ENCODE measurements at regions not wholly inside any gene's neighbourhood (a gene's known extent, or its start where the extent isn't known, plus 50 kb on each side); places are given as distances from the start of the nearest gene placed in this dataset.

DNA sequence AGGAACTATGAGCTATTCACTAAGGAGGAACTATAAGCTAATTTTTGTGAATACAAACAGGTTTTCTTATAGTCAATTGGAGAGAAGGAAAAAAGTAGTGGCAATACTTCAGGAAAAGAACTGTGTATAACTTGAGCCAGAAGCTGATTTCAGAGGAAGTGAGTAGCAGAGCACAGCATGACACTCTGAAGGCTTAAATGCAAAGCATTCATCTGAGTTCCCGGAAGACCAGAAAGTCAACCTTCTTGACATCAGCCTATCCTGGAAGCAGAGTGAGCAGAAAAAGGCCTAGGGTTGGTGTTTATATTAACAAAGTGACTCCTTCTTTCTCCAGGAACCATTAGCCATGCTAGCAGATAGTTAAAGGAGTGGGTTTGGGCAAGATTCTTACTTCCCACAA is 545.2 kb downstream of the MRPL39 start:
- H3K79me2 ChIP-seq (ENCODE audit: control insufficient read depth in 1 of 2, insufficient read depth in 2 of 2, low read length in 2 of 2) = no peaks in the 10 kb centered on the region
- H2BK12ac ChIP-seq (ENCODE audit: low read depth, low read length) = no peak overlapping the region
- no peak overlapping the region for H3K56ac ChIP-seq (replicated peaks; ENCODE audit: insufficient read length, low read depth, low read length)
- H3K4ac ChIP-seq (replicated peaks; ENCODE audit: insufficient read length, low read depth, low read length) = no peak overlapping the region
- H2AK5ac ChIP-seq (ENCODE audit: low read depth, low read length) = no peak overlapping the region
- H2BK5ac ChIP-seq (ENCODE audit: low read depth, low read length) = no peak overlapping the region
- H3K18ac ChIP-seq (ENCODE audit: extremely low read depth, low read length) = no peak overlapping the region
- H2BK120ac ChIP-seq (replicated peaks; ENCODE audit: low read depth, low read length) = no peak overlapping the region
- H2AFZ ChIP-seq (ENCODE audit: low read length) = 0 out of 2 replicates have a peak overlapping the region, but pooled peaks have one; percentile 35
- H4K91ac ChIP-seq (replicated peaks; ENCODE audit: insufficient read length, low read length) = no peak overlapping the region
- no peaks in the 10 kb centered on the region for H3K9me3 ChIP-seq (ENCODE audit: insufficient read depth in 2 of 2, low read depth in 1 of 2, low read length in 1 of 2)
- no peaks in the 10 kb centered on the region for H3K27me3 ChIP-seq (replicated peaks in 1 of 4; ENCODE audit: control insufficient read depth in 3 of 4, extremely low read depth in 1 of 4, insufficient read depth in 3 of 4, low read length in 3 of 4)
- H3K14ac ChIP-seq (ENCODE audit: insufficient read length) = no peak overlapping the region
- H3K79me1 ChIP-seq (ENCODE audit: low read depth, low read length) = no peaks in the 10 kb centered on the region
- H3K9ac ChIP-seq (replicated peaks in 1 of 4; ENCODE audit: extremely low read depth in 1 of 4, low read depth in 3 of 4, low read length in 3 of 4) = no peak overlapping the region
- H4K5ac ChIP-seq (ENCODE audit: insufficient read length, low read depth, low read length) = no peak overlapping the region
- no peak overlapping the region for H3K4me3 ChIP-seq (ENCODE audit: extremely low read depth in 1 of 4, insufficient read depth in 2 of 4, low read depth in 3 of 4, low read length in 4 of 4)
- H3K36me3 ChIP-seq (ENCODE audit: control insufficient read depth in 2 of 4, insufficient read depth in 4 of 4, low read length in 3 of 4) = no peaks in the 10 kb centered on the region
- H4K20me1 ChIP-seq (replicated peaks in 1 of 2; ENCODE audit: control insufficient read depth in 1 of 2, insufficient read depth in 2 of 2, low read length in 2 of 2) = no peaks in the 10 kb centered on the region
- no peaks in the 10 kb centered on the region; the same call in 1 of the 2 replicates for H3K23me2 ChIP-seq (ENCODE audit: low read depth, low read length)
- no peak for DNase-seq (ENCODE audit: low read depth in 1 of 2, low spot score in 2 of 2)
- no peak overlapping the region for H3K4me2 ChIP-seq (ENCODE audit: insufficient read depth in 1 of 2, low read depth in 2 of 2, low read length in 2 of 2)
- 77% methylated on average over 1 of the region's 1 CpG; no CpG with 5 or more reads in 1 of the 2 experiments for WGBS, 2 experiments (ENCODE audit: extremely low coverage in 1 of 2, insufficient coverage in 1 of 2, insufficient read length in 1 of 2, insufficient replicate concordance in 2 of 2, low coverage in 1 of 2, low lambda C conversion rate in 2 of 2, missing lambda C conversion rate in 1 of 2)
- FAIRE-seq = peak; percentile 28
- H3K23ac ChIP-seq (ENCODE audit: insufficient read length) = no peak overlapping the region
- no peak overlapping the region for H2BK15ac ChIP-seq (ENCODE audit: low read length)
- H4K8ac ChIP-seq (ENCODE audit: extremely low read depth, insufficient read depth, low read length) = no peak overlapping the region
- no peaks in the 10 kb centered on the region for H3K4me1 ChIP-seq (replicated peaks in 1 of 4; ENCODE audit: control insufficient read depth in 3 of 4, insufficient read depth in 4 of 4, low read length in 3 of 4)
- POLR2A ChIA-PET (ENCODE audit: partially characterized antibody) = no interaction called here
- no peak overlapping the region for H3K27ac ChIP-seq (ENCODE audit: low read depth, low read length)
- CTCF ChIA-PET (ENCODE audit: partially characterized antibody) = interaction anchor here (0.8 kb wide), 1 partner anchor 32 kb away, joined by 3 read pairs; no protein-coding TSS in a partner anchor
- H2BK20ac ChIP-seq (ENCODE audit: low read length) = no peak overlapping the region
- TF ChIP-seq KDM5A (IDR thresholded peaks at IDR 0.05; ENCODE audit: low read length) (no peak), TEAD4 (IDR thresholded peaks at IDR 0.05; ENCODE audit: low read depth, low read length) (no peak), TBP (IDR thresholded peaks at IDR 0.05; ENCODE audit: low read depth, low read length) (no peak), SRF (IDR thresholded peaks at IDR 0.05; ENCODE audit: low read depth, low read length) (no peak), NRF1 (IDR thresholded peaks at IDR 0.05; ENCODE audit: low read depth, low read length) (no peak)
- TF ChIP-seq, protein P1, sequence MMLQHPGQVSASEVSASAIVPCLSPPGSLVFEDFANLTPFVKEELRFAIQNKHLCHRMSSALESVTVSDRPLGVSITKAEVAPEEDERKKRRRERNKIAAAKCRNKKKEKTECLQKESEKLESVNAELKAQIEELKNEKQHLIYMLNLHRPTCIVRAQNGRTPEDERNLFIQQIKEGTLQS (IDR thresholded peaks at IDR 0.05; ENCODE audit: insufficient read depth, low read depth, low read length) = no peak
- TF ChIP-seq, protein P2, sequence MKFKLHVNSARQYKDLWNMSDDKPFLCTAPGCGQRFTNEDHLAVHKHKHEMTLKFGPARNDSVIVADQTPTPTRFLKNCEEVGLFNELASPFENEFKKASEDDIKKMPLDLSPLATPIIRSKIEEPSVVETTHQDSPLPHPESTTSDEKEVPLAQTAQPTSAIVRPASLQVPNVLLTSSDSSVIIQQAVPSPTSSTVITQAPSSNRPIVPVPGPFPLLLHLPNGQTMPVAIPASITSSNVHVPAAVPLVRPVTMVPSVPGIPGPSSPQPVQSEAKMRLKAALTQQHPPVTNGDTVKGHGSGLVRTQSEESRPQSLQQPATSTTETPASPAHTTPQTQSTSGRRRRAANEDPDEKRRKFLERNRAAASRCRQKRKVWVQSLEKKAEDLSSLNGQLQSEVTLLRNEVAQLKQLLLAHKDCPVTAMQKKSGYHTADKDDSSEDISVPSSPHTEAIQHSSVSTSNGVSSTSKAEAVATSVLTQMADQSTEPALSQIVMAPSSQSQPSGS (IDR thresholded peaks at IDR 0.05; ENCODE audit: low read length) = no peak
